Amniotic stem cell (primary cell): ENCODE measurements at regions not wholly inside any gene's neighbourhood (a gene's known extent, or its start where the extent isn't known, plus 50 kb on each side); places are given as distances from the start of the nearest gene placed in this dataset.

ENCODE experiments used
- DNase-seq: peaks from one replicate; lab custom pipeline; 2025; lab: John Stamatoyannopoulos, UW

- peak; percentile 84 for DNase-seq
These were observed 125.1 kb upstream of the LYZL1 start for GRCh38 chr10:29163746-29164145.

DNA sequence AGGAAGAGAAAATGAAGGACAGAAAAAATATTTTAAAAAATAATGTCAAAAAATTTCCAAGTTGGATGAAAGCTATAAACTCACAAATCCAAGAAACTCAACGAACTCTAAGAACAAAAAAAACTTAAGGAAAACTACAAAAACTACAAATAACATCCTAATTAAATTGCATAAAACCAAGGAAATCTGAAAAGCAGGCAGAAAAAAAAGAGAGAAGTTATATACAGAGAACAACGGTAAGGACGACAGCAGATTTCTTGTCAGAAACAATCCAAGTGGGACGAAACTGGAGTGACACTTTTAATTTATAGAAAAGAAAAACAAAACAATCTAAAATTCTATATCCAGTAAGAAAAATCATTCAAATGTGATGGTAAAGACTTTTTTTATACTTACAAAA lies 122.2 kb upstream of the LYZL1 start:
- no peak for DNase-seq

- DNase-seq, result no peak
These were observed 119.8 kb upstream of the LYZL1 start for GRCh38 chr10:29169021-29169420.

DNA sequence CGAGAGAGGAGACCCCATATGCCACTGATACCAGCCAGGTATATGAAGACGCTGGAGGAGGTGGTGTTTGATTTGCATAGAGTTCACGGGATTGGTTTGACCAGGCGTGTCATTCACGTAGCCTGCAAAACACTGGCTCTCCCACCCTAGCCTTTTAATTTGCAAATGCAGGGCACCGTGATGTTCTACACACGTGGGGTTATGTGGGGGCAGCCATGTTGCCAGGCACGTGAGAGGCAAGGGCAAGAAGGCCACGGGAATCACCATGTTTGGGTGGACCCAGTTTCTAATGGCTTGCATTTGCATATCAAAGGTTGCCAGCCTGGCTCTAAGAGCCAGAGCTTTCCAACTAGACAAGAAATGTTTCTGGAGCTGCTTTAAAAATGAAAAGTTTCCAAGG lies 117.2 kb upstream of the LYZL1 start:
- DNase-seq, result no peak

DNA sequence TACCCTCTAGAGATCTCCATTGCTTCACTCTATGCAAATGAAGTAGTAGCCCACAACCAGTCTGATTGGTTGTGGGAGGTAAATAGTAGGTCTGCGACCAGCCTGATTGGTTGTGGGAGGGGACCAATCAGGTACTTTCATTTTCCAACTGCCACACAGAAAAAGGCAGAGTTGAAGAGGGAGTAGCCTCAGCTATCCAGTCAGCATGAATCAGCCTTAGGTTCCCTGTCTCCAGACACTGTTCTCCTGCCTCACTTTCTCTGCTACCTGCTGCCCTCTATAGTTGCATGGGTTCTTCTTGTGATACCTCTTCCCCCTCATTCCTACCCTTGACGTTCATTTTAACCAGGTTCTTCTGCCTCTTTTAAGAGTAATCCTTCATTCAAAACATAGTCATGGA lies 114.5 kb upstream of the LYZL1 start:
- DNase-seq, result no peak

- DNase-seq, result no peak
These were observed 111.7 kb upstream of the LYZL1 start for GRCh38 chr10:29176845-29177832.

GRCh38 chr10:29181936-29182335 lies 106.9 kb upstream of the LYZL1 start:
- DNase-seq, result peak; percentile 24

DNA sequence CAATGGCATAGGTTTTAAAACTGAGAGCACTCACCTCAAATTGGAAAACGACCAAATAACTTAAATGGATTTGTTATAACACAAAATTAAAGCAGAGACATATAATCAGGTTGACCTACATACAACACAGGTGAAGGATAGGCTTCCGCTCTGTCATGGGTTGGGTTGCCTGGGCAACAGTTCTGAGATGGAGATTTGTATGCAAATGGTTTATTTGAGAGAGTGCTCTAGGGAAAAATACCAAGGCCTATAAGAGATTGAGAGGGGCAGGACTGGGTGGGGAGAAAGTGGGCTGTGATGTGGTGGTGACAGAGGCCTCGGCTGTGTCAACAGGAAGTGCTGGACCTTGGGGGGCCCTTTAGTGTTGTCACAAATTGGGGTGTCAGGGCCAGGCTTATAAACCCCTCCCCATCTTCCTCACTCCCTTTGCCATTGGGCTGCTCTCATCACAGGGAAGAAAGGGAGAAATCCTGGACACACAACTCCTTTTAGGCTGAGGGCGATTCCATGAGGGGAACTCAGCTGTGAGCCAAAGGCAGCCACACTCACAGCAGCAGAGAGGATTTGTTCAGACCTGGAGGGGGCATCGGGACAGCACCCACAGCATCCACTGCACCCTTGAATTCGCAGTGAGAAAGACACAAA lies 105.4 kb upstream of the LYZL1 start:
- no peak for DNase-seq

DNA sequence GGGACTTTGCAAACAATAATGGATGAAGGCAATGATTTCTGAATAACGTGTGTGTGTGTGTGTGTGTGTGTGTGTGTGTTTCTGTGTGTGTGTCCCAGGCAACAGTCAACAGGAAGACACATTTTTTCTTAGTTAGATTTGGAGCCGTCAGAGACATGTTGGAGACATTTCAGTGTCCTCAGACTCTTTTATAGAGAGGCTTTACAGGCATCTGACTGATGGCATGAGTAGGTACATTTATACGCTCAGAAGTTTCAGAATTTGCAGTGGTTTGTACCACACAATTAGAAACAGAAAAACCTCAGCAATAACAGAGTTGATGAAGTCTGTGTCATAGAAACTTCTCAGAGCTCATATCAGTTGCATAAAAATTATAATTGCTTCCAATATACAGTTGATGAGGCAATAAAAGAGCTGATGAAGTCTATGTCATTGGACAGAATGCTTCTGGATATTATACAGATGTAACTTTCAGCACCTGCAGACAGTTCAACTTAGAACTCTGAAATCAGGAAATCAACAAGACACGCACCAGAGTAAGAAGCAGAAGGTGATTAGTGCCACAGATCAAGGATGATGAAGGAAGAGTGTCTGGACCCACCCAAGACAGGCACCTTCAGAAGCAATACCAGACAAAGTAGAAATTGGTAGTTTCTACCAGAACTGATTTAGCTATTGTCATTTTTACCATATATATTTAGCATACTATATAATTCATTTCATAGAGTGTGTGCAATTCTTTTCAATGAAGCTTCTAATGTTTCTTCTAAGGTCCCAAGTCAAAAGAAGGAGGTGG lies 104.5 kb upstream of the LYZL1 start:
- DNase-seq, result no peak

GRCh38 chr10:29185050-29185449 lies 103.8 kb upstream of the LYZL1 start:
- no peak for DNase-seq

DNA sequence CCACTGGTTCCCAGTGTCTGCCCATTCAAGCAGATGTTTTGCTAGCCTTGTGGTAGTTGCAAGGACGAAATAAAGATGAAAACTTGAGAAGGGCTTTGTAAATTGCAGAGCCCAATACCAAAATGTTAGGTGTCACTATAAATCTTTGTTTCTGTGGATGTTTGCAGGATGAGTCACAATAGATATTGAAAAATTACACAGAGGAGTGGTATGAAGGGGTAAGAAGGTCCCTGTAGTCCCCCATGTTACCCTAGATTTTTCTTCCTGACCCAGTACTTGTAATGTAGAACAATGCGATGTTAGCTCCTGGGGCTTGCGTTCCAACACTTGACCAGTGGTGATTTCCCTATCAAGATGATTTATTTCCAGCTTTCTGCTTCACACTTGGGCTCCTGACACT lies 102.6 kb upstream of the LYZL1 start:
- DNase-seq, result no peak

DNA sequence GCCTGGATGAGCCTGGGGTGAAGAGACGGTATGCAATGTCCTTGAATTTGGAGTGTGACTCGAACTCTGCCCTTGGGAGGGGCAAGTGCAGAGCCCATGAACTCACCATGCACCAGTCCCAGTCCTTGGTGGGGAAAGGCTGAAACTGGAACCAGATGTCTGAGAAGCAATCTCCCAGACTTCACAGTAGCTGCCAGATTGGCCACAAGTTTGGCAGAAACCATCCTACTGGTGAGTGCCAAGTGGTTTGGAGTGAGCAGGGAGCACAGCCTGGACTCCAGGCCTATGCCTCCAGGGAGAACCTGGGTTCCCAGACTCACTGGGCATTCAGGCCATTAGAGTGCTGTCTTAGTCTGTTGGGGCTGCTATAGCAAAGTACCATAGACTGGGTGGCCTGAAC lies 99.6 kb upstream of the LYZL1 start:
- DNase-seq, result no peak

DNA sequence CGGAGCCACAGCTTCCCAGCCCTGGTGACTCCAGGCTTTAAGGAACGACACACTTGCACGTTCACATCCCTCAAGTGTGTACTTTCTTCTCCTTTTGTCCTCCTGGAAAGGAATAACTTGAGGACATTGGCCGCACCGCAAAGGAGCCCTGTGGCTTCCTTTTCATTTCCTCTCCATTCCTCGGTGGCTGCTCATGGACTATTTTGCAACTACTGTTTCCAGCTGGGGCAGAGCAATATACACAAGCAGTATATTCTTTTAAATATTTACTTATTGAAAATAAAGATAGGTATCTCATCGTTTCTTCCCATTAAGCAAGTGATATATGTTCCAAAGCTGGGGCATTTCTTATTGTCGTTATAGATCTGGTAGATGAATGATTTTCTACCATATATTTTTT lies 97.2 kb upstream of the LYZL1 start:
- no peak for DNase-seq

GRCh38 chr10:29199339-29199738 lies 89.5 kb upstream of the LYZL1 start:
- DNase-seq, result no peak

DNA sequence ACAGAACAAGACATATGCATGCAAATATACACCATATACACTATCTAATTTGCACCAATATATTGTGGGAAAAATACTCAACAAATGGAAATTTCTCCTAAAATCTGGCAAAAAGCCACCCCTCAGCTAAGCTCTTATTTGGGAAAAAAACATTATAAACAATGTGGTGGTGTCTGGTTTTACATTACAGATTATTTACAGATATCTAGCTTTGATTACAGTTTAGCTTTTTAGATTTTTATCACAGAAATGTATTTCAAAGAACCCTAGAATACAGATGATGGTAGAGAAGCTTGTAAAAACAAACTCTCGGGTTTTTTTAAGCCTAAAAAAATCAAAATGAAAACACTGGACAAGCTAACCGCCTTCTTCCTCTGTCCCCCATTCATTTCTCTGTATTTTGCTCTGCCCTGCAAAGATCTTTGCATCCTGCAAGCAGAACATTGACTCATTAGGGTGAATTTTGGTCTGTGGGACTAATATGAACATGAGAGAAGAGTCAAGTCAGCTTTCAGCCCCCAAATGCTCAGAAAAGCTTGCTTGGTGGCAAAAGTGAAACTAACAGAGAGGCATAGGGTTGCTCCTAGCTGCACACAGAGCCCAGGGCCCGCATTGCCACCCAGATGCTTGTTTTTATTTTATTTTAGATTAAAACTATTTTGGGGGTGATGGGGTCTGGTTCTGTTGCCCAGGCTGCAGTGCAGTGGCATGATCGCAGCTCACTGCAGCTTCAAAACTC lies 88.8 kb upstream of the LYZL1 start:
- no peak for DNase-seq

- no peak for DNase-seq
These were observed 86.4 kb upstream of the LYZL1 start for GRCh38 chr10:29202386-29202940.

DNA sequence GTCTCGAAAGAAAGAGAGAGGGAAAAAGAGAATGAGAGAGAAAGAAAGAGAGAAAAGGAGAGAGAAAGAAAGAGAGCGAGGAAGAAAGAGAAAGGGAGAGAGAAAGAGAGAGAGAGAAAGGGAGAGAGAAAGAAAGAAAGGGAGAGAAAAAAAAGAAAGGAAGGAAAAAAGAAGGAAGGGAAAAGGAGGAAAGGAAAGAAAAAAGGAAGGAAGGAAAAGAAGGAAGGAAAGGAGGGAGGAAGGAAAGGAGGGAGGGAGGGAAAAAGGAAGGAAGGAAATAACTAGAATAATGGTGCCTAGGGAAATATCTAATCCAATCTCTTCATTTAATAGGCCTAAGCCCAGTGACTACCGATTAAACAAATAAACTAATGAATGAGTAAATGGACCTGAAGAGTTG lies 85.4 kb upstream of the LYZL1 start:
- no peak for DNase-seq

- DNase-seq, result no peak
These were observed 84.6 kb upstream of the LYZL1 start for GRCh38 chr10:29204070-29204800.

DNA sequence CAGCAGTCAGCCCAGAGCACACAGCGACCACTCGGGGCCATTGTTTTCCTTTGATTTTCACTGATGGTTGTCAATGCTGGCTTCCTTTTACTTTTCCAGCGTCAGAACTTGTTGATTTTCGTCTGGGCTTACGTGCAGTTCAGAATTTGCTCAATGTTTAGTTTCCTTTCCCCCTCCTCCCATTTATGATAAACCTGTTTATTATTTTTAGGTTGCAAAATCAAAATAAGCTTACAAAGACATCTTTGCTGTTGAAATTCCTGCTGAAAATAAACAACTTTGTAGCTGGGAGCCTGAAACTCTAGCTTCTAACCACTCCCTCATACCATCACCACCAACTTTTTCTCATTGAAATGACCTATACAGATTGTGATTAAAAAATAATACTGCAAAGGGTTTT lies 83.1 kb upstream of the LYZL1 start:
- no peak for DNase-seq

- no peak for DNase-seq
These were observed 80.0 kb upstream of the LYZL1 start for GRCh38 chr10:29208845-29209244.

DNA sequence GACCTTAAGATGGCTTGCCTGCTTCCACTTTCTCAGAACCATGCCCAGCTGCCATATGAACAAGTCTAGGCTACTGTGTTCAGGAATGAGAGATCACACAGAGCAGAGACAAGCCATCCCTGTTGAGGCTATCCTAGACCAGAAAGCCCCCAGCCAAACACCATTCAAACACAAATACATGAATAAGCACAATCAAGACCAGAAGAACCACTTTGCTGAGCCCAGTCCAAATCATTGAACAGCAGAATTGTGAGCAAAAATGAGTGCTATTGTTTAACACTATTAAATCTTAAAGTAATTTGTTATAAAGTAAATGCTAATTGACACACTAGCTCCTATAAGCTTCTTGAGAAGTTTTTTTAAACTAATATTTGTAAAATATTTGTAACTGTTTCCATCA lies 79.0 kb upstream of the LYZL1 start:
- DNase-seq, result no peak
